CD4-positive, alpha-beta T cell treated with Interleukin-12 subunit alpha and Interleukin-12 subunit beta, for 1 hour (primary cell): ENCODE measurements at regions not wholly inside any gene's neighbourhood (a gene's known extent, or its start where the extent isn't known, plus 50 kb on each side); places are given as distances from the start of the nearest gene placed in this dataset.

Experiments used
- DNase-seq: peaks from one replicate; pipeline ENCODE4 v3.0.0-alpha.2; 2020

- DNase-seq: no peak
Observed at GRCh38 chr11:104522123-104522522, 358.2 kb upstream of the PDGFD start.

DNA sequence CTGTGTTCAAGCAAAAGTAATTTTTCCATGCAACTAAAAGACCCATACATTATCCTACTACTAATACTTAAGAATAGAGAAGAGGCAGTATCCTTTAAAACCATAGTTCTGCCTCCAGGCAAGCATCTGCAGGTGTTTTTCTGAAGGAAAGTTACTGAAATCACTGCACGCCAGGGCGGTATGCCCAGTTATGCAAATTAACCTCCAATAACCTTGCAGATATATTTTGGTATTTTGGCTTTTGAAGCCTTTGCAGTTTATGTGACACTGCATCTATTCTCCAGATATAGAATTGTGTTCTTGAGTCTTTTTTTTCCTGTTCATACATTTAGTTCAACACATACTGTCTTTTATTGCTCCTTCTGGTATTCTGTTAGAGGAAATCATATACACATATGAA, 346.2 kb upstream of the PDGFD start:
- no peak for DNase-seq

DNA sequence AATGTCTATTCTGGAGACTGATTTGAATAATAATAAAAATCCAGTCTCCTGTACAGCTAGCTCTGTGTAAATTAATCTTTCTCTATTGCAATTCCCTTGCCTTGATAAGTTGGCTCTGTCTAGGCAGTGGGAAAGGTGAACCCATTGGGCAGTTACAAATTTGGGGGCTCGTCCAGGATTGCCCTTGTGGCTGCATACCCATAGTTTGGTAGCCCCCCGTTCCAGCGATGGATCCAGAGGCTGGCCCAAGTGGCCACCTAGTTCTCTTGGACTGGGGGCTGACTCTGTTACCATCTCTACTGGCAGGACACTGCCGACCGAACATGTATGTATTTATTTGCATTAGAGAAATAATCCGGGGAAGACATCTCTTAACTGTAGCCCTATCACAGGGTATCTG, 326.2 kb upstream of the PDGFD start:
- no peak for DNase-seq

GRCh38 chr11:104488561-104488960, 324.6 kb upstream of the PDGFD start:
- DNase-seq: no peak

DNA sequence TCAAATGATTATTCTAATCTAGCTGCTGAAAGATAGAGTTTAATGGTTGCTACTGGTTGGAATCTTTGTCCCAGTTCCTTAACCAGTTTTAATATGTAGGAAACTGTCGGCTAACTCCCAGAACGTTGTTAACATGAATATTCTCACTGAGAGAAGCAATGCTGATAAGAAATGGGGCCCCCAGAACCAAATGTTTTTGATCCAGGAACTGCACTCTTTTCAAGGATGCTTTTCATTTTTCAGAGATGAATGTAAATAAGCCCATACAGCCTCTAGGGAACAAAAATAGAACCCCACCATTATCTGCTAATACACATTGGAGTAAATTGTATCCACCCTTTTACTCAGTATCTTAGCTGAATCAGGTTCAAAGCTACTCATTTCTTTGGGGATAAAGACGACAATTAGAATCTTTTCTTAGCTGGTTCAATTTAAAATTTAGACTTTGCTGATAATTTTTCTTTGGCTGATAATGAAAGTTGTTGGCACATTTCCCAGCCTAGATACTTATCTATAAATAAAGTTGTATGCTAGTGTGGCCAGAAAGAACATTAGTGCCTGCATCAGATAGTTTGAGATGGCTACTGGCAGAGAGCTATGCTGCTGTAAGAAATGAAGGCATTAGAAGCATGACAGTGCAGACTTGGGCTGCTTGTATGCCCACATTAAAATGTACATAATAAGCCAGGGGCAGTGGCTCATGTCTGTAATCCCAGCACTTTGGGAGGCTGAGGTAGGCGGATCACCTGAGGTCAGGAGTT, 323.3 kb upstream of the PDGFD start:
- DNase-seq: no peak

- no peak for DNase-seq
Observed at GRCh38 chr11:104484804-104485554, 321.0 kb upstream of the PDGFD start.

DNA sequence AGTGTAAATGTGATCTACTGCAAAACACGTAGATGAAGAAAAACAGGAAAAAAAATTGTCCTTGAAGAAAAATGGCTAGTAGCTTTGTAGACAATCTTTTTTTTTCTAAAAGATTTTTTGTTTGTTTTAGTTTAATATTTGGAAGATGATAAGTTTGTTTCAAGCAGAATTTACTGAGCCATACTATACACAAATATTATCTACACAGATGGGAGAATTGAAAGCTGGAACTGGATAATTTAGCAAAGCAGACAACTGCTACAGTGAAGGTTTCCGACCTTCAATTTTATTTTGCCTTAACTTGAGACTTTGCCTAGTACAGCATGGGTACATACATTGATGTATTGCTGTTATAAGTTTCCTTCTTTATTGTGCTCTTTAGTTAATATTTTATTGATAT, 313.0 kb upstream of the PDGFD start:
- no peak for DNase-seq

DNA sequence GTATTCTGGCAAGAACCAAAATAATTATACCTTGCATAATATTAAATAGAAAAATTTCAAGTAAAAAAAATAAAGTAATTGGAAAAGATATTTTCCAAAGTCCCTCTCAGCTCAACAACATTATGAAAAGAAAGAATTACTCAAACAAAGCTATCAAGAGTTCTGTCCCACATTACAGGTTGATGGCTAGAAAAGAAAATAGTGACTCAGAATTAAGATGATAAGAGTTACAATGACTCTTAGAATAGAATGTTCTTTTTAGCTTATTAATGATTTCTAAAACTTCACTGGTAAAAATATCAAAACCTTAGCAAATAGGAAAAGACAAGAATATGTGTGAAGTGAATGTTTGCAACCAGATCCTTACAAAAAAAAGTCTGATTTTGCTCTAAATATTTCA, 312.5 kb upstream of the PDGFD start:
- DNase-seq: no peak

GRCh38 chr11:104467404-104467803, 303.5 kb upstream of the PDGFD start:
- no peak for DNase-seq

DNA sequence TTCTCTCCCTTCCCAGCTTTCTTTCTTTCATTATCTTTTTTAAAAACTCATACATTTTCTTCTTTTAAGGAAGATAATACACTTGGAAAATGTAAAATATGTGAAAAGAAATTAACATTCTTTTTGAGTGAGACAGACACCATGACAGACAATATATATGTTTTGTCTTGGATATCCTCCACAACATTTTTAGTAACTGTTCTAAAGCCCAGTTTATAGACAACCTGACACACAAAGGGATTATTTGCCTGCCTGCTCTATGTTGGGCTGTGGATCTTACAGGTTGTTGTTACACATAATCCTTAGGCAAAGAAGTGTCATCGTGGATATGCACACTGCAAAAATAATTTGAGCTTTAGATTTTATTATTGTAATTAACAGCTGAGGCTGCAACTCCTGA, 301.4 kb upstream of the PDGFD start:
- no peak for DNase-seq

- no peak for DNase-seq
Observed at GRCh38 chr11:104464691-104465090, 300.7 kb upstream of the PDGFD start.

- DNase-seq: no peak
Observed at GRCh38 chr11:104462341-104462740, 298.4 kb upstream of the PDGFD start.

DNA sequence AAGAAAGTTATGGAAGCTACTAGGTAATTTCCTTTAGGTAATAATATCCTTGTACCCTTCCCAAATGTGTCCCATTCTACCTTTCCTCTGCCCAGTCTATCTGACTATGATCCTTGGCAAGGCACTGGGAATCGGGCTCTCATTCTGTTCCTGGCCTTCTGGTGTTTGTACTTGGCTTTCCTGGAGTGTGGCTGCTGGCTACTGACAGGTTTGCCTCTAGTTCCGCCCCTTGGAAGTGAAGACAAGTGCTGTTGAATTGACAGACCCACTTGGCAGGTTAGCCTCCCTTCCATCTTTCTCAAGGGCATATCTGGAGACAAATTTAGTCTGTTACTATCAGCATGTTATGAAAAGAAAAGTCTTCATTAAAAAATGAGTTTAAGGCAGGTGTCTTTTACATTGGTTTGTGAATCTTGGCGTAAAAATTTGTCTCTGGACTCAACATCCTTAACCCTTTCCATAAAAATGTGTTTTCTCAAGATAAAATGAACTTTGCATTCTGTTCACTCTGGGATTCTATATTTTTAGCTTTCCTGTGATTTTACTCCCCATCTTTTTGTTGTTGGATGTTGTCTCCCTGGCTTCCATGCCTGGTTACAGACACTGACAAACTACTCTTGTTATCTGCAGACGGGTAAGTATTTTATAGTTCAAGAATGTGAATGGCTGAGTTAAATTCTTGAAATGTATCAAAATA, 287.4 kb upstream of the PDGFD start:
- no peak for DNase-seq

DNA sequence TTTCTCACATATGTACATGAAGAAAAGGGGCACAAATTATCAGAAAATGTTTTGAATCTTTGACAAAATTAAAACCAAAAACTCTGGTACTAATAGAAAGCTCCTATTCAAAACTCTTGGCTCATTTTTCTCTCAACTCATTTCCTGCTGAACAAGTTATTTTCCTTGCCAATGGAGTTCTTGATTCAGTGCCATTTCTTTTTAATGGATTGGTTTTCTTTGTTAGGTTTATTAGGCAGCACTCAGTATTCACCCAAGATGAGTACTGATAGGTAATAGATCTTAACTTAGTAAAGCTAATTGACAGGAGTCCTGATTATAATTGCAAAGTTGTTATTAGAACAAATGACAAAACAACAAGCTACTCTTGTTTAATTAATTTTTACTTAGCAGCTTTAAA, 279.4 kb upstream of the PDGFD start:
- DNase-seq: no peak

DNA sequence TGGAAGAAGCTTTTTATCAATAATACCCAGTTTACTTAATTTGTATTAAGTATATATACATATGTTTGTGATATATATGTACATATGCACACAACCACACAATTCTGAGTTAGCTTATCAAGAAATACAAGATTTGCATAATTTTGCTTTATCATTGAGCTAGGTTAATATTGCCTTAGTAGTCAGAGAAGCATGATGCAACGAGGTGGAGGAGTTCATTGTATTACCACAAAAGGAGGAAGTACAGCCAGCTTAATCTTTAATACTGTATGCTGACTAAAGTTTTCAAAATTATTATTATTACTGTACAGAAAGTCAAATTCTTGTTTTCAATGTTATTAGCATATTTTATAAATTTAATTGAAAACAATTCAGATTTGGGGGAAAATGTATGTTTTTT, 278.4 kb upstream of the PDGFD start:
- DNase-seq: no peak

- DNase-seq: no peak
Observed at GRCh38 chr11:104435494-104435893, 271.5 kb upstream of the PDGFD start.

- DNase-seq: no peak
Observed at GRCh38 chr11:104433751-104434150, 269.8 kb upstream of the PDGFD start.

GRCh38 chr11:104432981-104433380, 269.0 kb upstream of the PDGFD start:
- no peak for DNase-seq

DNA sequence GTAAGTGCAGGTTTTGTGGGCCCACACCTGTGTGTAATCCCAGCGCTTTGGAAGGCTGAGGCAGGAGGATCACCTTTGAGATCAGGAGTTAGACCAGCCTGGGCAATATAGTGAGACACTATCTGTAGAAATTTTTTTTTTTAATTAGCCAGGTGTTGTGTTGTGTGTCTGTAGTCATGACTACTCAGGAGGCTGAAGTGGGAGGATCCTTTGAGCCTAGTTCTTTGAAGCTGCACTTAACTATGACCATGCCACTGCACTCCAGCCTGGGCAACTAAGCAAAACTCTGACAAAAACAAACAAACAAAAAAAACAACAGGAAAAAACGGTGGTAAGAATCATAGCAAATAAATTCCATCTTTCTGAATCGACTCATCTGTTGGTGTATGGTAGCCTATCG, 268.6 kb upstream of the PDGFD start:
- no peak for DNase-seq

- DNase-seq: no peak
Observed at GRCh38 chr11:104422324-104422944, 258.5 kb upstream of the PDGFD start.

- DNase-seq: no peak
Observed at GRCh38 chr11:104410336-104410735, 246.4 kb upstream of the PDGFD start.

DNA sequence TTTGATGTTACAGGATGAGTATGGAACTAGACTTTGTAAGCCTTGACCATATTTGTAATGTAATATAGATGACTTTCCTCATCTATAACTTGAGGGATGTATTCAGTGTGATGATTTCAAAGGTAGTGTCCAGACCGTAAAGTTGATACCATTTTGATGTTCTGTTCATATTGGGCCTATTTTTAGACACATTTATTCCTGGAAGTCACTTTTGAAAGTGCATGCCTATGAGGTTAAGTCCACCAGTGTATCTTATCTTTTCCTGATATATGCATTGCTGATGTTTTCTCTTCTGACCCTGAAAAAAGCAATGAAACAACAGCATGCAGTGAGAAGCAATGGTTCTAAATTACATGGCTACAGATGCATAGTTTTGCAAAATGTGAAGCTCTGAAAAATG, 244.7 kb upstream of the PDGFD start:
- DNase-seq: no peak

- no peak for DNase-seq
Observed at GRCh38 chr11:104405277-104405676, 241.3 kb upstream of the PDGFD start.
